ENCODE measurements at regions not wholly inside any gene's neighbourhood (a gene's known extent, or its start where the extent isn't known, plus 50 kb on each side); places are given as distances from the start of the nearest gene placed in this dataset.

DNA sequence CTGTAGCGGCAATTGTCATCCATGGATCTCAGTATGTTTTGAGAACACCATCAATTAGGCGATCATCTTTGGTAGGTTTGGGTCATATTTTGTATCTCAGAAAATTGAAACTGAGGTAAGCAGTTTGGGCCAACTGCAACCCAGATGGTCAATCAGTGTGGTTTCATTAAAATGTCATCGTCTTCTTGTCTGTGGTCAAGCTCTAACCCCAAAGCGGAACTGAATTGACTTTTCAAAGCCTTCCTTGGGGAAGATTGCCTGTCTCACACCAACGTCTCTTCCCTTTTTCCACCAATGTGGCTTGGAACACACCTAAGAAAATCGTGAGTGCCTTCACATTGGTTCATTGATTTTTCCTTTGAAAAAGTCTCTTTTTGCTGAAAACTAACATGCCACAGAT lies 56.3 kb upstream of the UBAC2 start:
- no peak for DNase-seq (ENCODE audit: low spot score)
- intact Hi-C loops (cut with DNase I): no loop called here

DNA sequence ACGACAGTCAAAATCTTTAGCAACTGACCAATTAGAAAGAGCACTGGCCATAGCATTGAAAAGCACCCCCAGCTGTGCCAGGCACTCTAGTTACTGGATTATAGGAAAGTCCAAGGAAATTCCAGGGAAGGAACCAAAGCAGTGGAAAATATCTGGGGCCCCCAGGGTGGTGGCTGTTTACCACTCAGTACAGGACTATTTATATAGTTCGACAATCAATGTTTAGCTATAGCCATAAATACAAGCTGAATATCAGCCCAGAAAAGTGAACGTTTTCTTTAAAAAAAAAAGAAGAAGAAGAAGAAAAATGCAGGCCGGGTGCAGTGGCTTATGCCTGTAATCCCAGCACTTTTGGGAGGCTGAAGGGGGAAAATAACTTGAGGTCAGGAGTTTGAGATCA lies 55.2 kb upstream of the UBAC2 start:
- intact Hi-C loops (cut with DNase I): no loop called here
- DNase-seq (ENCODE audit: low spot score): no peak

DNA sequence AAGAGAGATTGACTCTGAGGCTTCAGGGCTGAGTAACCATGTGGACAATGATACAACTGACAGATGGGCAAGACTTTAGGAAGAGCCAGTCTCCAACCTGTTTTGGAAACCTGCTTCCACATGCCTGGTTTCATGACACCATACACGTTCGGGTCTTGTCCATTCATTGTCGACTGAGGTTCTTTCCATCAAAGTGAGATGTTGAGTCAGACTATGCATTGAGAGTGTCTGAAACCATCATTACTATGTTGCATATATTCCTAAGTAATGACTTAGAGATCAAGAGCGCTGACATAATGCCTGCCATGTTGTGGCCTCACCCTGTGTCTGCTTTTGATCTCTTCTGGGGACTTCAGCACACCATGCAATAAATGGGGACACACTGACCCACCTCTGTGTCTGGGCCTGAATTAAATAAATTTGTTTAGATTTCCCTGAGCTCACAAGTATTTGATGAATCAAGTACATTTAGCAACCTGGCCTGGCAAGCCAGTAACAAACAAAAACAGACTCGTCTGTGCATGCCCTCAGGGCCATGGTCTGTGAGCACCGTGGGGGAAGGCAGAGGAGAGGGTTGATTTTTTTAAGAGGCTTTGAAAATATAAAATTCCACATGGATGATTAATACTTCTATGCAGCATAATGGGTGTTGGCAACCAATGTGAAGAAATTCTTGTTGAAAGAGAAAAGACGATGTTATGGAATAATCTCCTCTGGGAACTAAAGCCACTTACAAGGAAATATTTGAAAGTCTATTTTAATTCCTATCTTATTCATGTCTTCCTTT lies 49.9 kb upstream of the UBAC2 start:
- no peak for DNase-seq (ENCODE audit: low spot score)
- intact Hi-C loops (cut with DNase I): no loop called here
